A549 (cell line): ENCODE measurements at regions not wholly inside any gene's neighbourhood (a gene's known extent, or its start where the extent isn't known, plus 50 kb on each side); places are given as distances from the start of the nearest gene placed in this dataset.

ENCODE experiments used
- ATAC-seq, 2 experiments: fragments of 200-7000 bp in 1 of 2; fragments of >200 bp in 1 of 2; cut with Nextera tagmentation in 1 of 2; cut with Tn5 transposase in 1 of 2; 3 replicates each; pipeline versions ENCODE4 v1.8.0 to v1.9.1; 2018 to 2020; ENCODE audit warnings: mild to moderate bottlenecking in 1 of 2, moderate library complexity in 1 of 2
- CTCF ChIA-PET: fragments of 300-600 bp; sonication (Branson Sonifier 250); formaldehyde crosslinking; extraction: SDS; loops from one replicate; lab custom pipeline; 2021; ENCODE audit warnings: antibody characterized with exemption, inconsistent platforms; lab: Yijun Ruan, JAX
- POLR2A ChIA-PET: fragments of 350-600 bp; formaldehyde crosslinking; extraction: SDS; loops from one replicate; lab custom pipeline; 2021; ENCODE audit warnings: antibody characterized with exemption, inconsistent platforms; lab: Yijun Ruan, JAX
- DNase-seq, 2 experiments: peaks; one replicate each; pipeline versions ENCODE4 v3.0.0 to v3.0.0-alpha.2; 2011 to 2016; ENCODE audit warnings: low read depth in 1 of 2, low spot score in 1 of 2
- FAIRE-seq: peaks from 2 replicates; lab custom pipeline; 2011; peaks lifted over from hg19 to GRCh38; lab: Jason Lieb, UNC
- H3K27ac ChIP-seq, 2 experiments: fragments of >200 bp; sonication (Bioruptor Twin); formaldehyde crosslinking; 3 replicates each; pipeline ENCODE4 v1.5.1; 2016 to 2017
- H3K4me1 ChIP-seq: fragments of >200 bp; sonication (Bioruptor Twin); formaldehyde crosslinking; 3 replicates; pipeline ENCODE4 v1.6.1; 2016
- H3K4me2 ChIP-seq: fragments of >200 bp; sonication (Bioruptor Twin); formaldehyde crosslinking; 3 replicates; pipeline ENCODE4 v1.6.1; 2016
- H3K4me3 ChIP-seq: fragments of >200 bp; sonication (Bioruptor Twin); formaldehyde crosslinking; 3 replicates; pipeline ENCODE4 v1.5.1; 2016
- H3K9me3 ChIP-seq: fragments of >200 bp; sonication (Bioruptor Twin); formaldehyde crosslinking; 3 replicates; pipeline ENCODE4 v1.6.1; 2016
- CBX2 ChIP-seq: fragments of 200-600 bp; sonication (generic); IDR thresholded peaks from 2 replicates; pipeline ENCODE4 v1.6.1; 2016; ENCODE audit warnings: low read depth, mild to moderate bottlenecking, borderline replicate concordance
- CBX8 ChIP-seq: fragments of 200-600 bp; sonication (generic); IDR thresholded peaks from 2 replicates; pipeline ENCODE4 v1.6.1; 2016
- CHD4 ChIP-seq: fragments of 200-600 bp; sonication (generic); IDR thresholded peaks from 2 replicates; pipeline ENCODE4 v1.6.1; 2016; ENCODE audit warnings: antibody characterized with exemption, mild to moderate bottlenecking, borderline replicate concordance
- ELK1 ChIP-seq: fragments of 150-350 bp; IDR thresholded peaks from 2 replicates; pipeline ENCODE4 v1.6.1; 2014; ENCODE audit warnings: low read depth, mild to moderate bottlenecking, low read length
- ESRRA ChIP-seq: fragments of 150-350 bp; IDR thresholded peaks from 2 replicates; pipeline ENCODE4 v1.6.1; 2014; ENCODE audit warnings: mild to moderate bottlenecking, low read length, borderline replicate concordance
- FOSB ChIP-seq: fragments of 250-450 bp; sonication (Bioruptor Pico); IDR thresholded peaks from 2 replicates; pipeline ENCODE4 v1.5.0; 2020; ENCODE audit warnings: mild to moderate bottlenecking, moderate library complexity
- FOSL2 ChIP-seq, 2 experiments: fragments of 450-650 bp in 1 of 2; fragments of >200 bp in 1 of 2; sonication (Bioruptor Twin) in 1 of 2; formaldehyde crosslinking; IDR thresholded peaks; 2 replicates each; pipeline versions ENCODE4 v1.5.0 to v1.6.1; 2016 to 2020; ENCODE audit warnings: mild to moderate bottlenecking in 1 of 2, moderate library complexity in 1 of 2
- JUN ChIP-seq, 2 experiments: fragments of >200 bp; sonication (Bioruptor Twin); formaldehyde crosslinking; IDR thresholded peaks; 2 replicates in 1 of 2; 3 replicates in 1 of 2; pipeline ENCODE4 v1.6.1; 2016 to 2017
- KDM1A ChIP-seq: fragments of 200-600 bp; sonication (generic); IDR thresholded peaks from 2 replicates; pipeline ENCODE4 v1.6.1; 2016; ENCODE audit warnings: low read depth, mild to moderate bottlenecking
- KDM5A ChIP-seq: fragments of 200-600 bp; sonication (generic); IDR thresholded peaks from 2 replicates; pipeline ENCODE4 v1.6.1; 2016; ENCODE audit warnings: antibody characterized with exemption, mild to moderate bottlenecking
- MAZ ChIP-seq: fragments of 150-350 bp; IDR thresholded peaks from 2 replicates; pipeline ENCODE4 v1.6.1; 2014; ENCODE audit warnings: antibody characterized with exemption, low read depth, low read length, borderline replicate concordance
- MYC ChIP-seq: IDR thresholded peaks from 2 replicates; pipeline ENCODE4 v1.6.1; 2012; ENCODE audit warnings: mild to moderate bottlenecking, inconsistent platforms, low read length, improper control_type of control experiment, borderline replicate concordance
- NFE2L2 ChIP-seq: fragments of 150-350 bp; conservative IDR thresholded peaks from 2 replicates; pipeline ENCODE4 v1.6.1; 2014; ENCODE audit warnings: low read length
- NR3C1 ChIP-seq: fragments of >200 bp; sonication (Bioruptor Twin); formaldehyde crosslinking; IDR thresholded peaks from 3 replicates; pipeline ENCODE4 v1.6.1; 2017
- PHF8 ChIP-seq: fragments of 200-600 bp; sonication (generic); IDR thresholded peaks from 2 replicates; pipeline ENCODE4 v1.6.1; 2016; ENCODE audit warnings: low read depth, mild to moderate bottlenecking, antibody characterized with exemption, moderate library complexity, borderline replicate concordance
- RARB ChIP-seq: fragments of 250-450 bp; sonication (Bioruptor Pico); IDR thresholded peaks from 2 replicates; pipeline ENCODE4 v1.8.0; 2021; ENCODE audit warnings: mild to moderate bottlenecking, moderate library complexity
- RCOR1 ChIP-seq: fragments of 150-350 bp; IDR thresholded peaks from 2 replicates; pipeline ENCODE4 v1.6.1; 2014; ENCODE audit warnings: antibody characterized with exemption, low read length, low read depth
- SMC3 ChIP-seq: fragments of >200 bp; sonication (Bioruptor Twin); formaldehyde crosslinking; IDR thresholded peaks from 3 replicates; pipeline ENCODE4 v1.6.1; 2018; ENCODE audit warnings: inconsistent platforms
- TFCP2L1 ChIP-seq: fragments of 250-450 bp; sonication (Bioruptor Pico); IDR thresholded peaks from 2 replicates; pipeline ENCODE4 v1.5.0; 2021; ENCODE audit warnings: mild to moderate bottlenecking
- ZNF302 ChIP-seq: fragments of 250-450 bp; sonication (Bioruptor Pico); IDR thresholded peaks from 2 replicates; pipeline ENCODE4 v1.9.0; 2021; ENCODE audit warnings: inconsistent platforms, mild to moderate bottlenecking, moderate library complexity
- WGBS: methylation state at CpG from one replicate; pipeline ENCODE4 v1.1.6; 2017; ENCODE audit errors: missing lambda C conversion rate; 5-methylcytosine and 5-hydroxymethylcytosine counted together
- TF ChIP-seq, protein P1 (sequence below): IDR thresholded peaks from 2 replicates; pipeline ENCODE4 v1.6.1; 2012
- TF ChIP-seq, protein P2 (sequence below): IDR thresholded peaks from 2 replicates; pipeline ENCODE4 v1.6.1; 2012

DNA sequence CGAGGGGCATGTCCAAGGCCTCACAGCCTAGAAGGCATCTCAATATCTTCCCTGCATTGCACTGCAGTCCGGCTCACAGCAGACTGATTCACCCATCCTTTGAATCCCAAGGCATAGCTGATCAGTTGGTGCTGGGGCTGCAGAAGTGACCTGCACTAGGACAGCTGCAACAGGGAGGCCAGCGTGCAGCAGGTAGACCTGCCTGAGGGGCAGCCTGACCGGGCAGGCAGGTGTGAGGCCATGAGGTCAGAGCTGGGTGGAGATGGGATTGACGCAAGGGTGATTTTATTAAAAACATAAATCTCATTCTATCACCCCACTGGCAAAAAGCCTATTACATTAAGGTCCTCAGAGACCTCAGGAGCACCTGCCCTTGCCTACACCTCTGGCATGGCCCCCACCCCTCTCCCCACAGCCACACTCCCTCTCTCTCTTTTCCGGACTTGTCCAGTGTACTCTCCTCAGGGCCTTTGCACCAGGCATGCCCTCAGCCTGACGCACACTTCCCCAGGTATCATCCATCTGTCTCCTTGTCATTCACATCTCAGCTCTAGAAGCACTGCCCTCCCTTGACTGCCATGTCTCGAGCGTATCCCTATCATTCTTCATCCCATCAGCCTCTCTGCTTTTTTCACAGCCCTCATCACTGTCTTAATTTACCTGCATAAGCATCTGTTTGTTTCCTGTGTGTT lies 63.5 kb upstream of the WIPF1 start:
- H3K4me3 ChIP-seq, result no peak overlapping the region
- WGBS, result 89% methylated on average over 9 of the region's 9 CpGs
- DNase-seq (no peak), ATAC-seq (no peak), FAIRE-seq (no peak)
- ChIA-PET CTCF (interaction anchor here (1.5 kb wide), 1 partner anchor 198 kb away, joined by 4 read pairs; no protein-coding TSS in a partner anchor), POLR2A (no interaction called here)
- no peak for TF ChIP-seq FOSB
- TF ChIP-seq ESRRA, result no peak
- no peak for TF ChIP-seq MYC
- TF ChIP-seq ZNF302 (CRISPR knock-in tag), result no peak
- no peak for TF ChIP-seq NFE2L2
- no peak for TF ChIP-seq CBX8
- no peak for TF ChIP-seq RARB (CRISPR knock-in tag)
- no peak for TF ChIP-seq CHD4
- no peak for TF ChIP-seq NR3C1
- TF ChIP-seq JUN (IDR thresholded peaks at IDR 0.05), result no peak
- TF ChIP-seq, protein P1, sequence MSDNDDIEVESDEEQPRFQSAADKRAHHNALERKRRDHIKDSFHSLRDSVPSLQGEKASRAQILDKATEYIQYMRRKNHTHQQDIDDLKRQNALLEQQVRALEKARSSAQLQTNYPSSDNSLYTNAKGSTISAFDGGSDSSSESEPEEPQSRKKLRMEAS, result no peak
- TF ChIP-seq PHF8, result no peak
- no peak for TF ChIP-seq ELK1
- TF ChIP-seq RCOR1, result no peak
- no peak for TF ChIP-seq TFCP2L1 (CRISPR knock-in tag)
- no peak for TF ChIP-seq CBX2
- TF ChIP-seq KDM5A, result no peak
- H3K27ac ChIP-seq, result no peak overlapping the region
- H3K4me2 ChIP-seq, result no peak overlapping the region
- H3K9me3 ChIP-seq, result peaks cover 5% of the 10 kb centered on the region; the same call in 2 of the 3 replicates
- peaks cover 18% of the 10 kb centered on the region for H3K4me1 ChIP-seq

DNA sequence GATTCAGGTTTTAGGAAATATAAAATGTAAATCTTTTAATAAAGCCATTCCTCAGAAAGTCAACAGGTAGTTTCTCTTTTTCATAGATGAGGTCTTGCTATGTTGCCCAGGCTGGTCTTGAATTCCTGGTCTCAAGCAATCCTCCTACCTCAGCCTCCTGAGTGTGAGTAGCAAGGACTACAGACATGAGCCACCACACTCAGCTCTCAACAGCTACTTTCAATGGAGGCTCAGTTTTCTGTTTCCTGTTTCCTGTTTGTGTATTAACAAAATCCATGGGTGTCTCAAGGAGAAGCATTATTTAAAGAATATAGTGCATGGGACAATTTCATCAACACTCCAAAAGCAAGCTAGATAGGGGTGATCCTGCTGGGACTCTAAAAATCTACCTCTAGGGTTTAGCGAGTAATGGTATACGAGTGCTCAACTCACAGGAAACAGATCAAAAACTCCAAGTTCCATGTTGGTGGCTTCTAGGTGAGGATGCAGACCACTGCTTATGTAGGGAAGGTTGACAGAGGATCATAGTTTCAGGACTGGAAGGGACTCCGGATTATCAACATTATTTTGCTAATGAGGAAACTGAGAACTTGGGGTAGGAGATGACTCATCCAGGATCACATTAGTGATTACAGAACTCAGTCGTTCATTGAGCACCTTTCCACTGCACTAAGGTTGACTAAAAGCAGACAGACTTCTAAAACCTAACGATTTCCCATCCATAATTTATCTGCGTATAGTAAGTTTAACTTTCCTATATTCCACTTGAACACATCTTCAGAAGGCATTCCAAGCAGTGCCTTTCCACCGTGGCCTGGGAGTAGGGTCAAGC lies 61.7 kb upstream of the WIPF1 start:
- no peak overlapping the region for H3K4me2 ChIP-seq
- ChIA-PET POLR2A (no interaction called here), CTCF (no interaction called here)
- 89% methylated on average over 7 of the region's 7 CpGs for WGBS
- H3K27ac ChIP-seq, result no peak overlapping the region
- TF ChIP-seq KDM1A, result no peak
- TF ChIP-seq MAZ, result no peak
- no peak for TF ChIP-seq FOSB
- TF ChIP-seq SMC3, result no peak
- TF ChIP-seq, protein P2, sequence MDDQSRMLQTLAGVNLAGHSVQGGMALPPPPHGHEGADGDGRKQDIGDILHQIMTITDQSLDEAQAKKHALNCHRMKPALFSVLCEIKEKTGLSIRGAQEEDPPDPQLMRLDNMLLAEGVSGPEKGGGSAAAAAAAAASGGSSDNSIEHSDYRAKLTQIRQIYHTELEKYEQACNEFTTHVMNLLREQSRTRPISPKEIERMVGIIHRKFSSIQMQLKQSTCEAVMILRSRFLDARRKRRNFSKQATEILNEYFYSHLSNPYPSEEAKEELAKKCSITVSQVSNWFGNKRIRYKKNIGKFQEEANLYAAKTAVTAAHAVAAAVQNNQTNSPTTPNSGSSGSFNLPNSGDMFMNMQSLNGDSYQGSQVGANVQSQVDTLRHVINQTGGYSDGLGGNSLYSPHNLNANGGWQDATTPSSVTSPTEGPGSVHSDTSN, result no peak
- TF ChIP-seq FOSL2 (IDR thresholded peaks at IDR 0.05), result no peak
- peak; percentile 21; the same call in 1 of the 2 replicates for TF ChIP-seq FOSL2 (CRISPR knock-in tag; IDR thresholded peaks at IDR 0.05)
- FAIRE-seq, result no peak
- peaks cover 18% of the 10 kb centered on the region for H3K4me1 ChIP-seq
- H3K4me3 ChIP-seq, result no peak overlapping the region
- no peak for ATAC-seq
- H3K9me3 ChIP-seq, result peaks cover 11% of the 10 kb centered on the region; the same call in 2 of the 3 replicates
- DNase-seq, result no peak
